Left cardiac atrium (tissue), 4 donors: ENCODE measurements at regions not wholly inside any gene's neighbourhood (a gene's known extent, or its start where the extent isn't known, plus 50 kb on each side); places are given as distances from the start of the nearest gene placed in this dataset.

ENCODE experiments used
- ATAC-seq, 2 donors: fragments of 200-7000 bp; cut with Tn5 transposase; one replicate each; pipeline ENCODE4 v1.9.1; 2020; ENCODE audit warnings: mild to moderate bottlenecking in 2 of 2, moderate library complexity in 2 of 2
- DNase-seq: peaks from one replicate; pipeline ENCODE4 v3.0.0-alpha.2; 2020
- intact Hi-C, 2 donors: fragments of 100-400 bp; cut with DNase I; formaldehyde crosslinking; loops; one replicate each; pipeline versions ENCODE4 v1.14.1 to v1.15.1; 2022 to 2023
- donor health status: DM: no; HTN: yes; CAD: no.
- donor health status: DM: no; HTN: yes; CAD: no; lungs with severe emphysema.
- donor health status: DM: yes; HTN: yes; CAD: no.
- donor health status: Dilated cardiomyopathy.

- no peak for ATAC-seq
- DNase-seq: no peak
- intact Hi-C loops: no loop called here
These were observed 52.3 kb upstream of the PRR20G start for GRCh38 chr3:127339928-127340861.

DNA sequence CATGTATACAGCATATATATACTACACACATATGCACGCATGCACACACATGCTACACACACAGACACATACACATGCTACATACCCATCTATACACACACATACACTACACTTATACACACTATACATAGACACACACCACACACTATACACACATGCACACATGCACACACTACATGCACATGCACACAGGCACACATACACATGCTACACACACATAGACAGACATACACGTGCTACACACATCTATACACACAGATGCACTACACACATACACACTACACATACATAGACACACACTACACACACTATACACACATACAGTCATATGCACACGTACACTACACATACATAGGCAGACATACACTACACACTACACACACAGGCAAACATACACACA lies 51.2 kb upstream of the PRR20G start:
- ATAC-seq: no peak
- no peak for DNase-seq
- intact Hi-C loops: no loop called here

DNA sequence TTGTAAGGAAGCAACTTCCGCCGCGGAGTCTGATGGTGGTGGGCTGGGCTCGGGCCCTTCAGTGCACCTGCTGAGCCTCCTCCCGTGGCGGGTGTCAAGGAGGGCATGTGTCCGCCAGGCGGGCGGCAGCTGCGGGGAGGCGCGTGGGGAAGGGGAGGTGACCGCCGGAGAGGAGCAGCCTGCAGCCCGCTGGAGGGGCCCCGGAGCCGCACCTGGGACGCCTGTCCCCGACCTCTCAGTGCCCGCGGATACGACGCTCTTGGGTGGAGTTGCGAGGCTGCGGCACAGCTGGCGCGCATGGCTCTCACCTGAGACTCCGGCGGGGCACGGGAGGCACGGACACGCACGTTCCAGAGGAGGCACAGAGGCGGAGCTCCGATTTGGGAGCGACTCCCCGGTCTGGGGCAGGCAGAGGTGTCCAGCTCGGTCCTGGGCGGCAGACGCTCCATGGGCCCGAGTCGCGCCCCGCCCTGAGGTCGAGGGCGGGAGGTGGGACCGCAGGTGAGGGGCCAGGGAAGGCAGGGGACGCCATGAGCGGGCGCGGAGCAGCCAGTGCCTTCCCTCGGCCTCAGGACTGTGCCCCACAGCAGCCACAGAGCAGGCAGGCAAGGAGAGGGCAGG lies 50.2 kb upstream of the PRR20G start:
- no peak for ATAC-seq

More for the DNA sequence above, 50.2 kb upstream of the PRR20G start:
- DNase-seq: no peak
- intact Hi-C loops: no loop called here
